ENCODE measurements at regions not wholly inside any gene's neighbourhood (a gene's known extent, or its start where the extent isn't known, plus 50 kb on each side); places are given as distances from the start of the nearest gene placed in this dataset.

DNA sequence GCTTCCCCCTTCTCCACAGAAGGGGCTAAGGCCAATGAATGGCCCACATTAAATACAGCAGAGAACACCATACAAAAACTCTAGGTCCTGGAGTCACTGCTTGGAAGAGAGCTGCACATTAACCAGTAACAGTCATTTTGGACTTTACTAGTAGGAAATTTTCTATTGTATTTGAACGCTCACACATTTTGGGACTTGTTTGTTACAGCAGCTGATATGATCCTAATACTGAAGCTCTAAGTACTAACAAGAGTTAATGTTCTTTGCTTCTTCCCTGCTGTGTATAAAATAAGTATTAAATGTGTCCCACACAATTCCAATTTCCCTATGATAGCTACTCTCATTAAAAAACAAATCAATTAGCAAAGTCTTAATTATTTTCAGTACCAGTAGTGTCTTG, 148.3 kb upstream of the IRX3 start:
- no peak for DNase-seq

DNA sequence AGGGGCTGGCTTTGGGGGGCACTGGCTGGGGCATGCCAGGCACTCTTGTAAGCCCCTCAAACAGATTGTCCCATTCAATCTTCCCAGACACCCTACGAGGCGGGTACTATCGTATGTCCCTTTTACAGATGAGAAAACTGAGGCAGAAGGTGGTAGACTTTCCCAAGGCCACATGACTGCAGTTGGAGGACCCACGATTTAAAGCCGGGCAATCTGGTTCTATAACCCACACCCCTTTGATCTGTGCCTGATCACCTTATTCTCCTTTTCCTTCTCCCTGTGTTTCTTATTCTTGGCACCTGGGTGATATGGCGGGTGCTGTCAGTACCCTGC, 146.3 kb upstream of the IRX3 start:
- DNase-seq, result no peak

DNA sequence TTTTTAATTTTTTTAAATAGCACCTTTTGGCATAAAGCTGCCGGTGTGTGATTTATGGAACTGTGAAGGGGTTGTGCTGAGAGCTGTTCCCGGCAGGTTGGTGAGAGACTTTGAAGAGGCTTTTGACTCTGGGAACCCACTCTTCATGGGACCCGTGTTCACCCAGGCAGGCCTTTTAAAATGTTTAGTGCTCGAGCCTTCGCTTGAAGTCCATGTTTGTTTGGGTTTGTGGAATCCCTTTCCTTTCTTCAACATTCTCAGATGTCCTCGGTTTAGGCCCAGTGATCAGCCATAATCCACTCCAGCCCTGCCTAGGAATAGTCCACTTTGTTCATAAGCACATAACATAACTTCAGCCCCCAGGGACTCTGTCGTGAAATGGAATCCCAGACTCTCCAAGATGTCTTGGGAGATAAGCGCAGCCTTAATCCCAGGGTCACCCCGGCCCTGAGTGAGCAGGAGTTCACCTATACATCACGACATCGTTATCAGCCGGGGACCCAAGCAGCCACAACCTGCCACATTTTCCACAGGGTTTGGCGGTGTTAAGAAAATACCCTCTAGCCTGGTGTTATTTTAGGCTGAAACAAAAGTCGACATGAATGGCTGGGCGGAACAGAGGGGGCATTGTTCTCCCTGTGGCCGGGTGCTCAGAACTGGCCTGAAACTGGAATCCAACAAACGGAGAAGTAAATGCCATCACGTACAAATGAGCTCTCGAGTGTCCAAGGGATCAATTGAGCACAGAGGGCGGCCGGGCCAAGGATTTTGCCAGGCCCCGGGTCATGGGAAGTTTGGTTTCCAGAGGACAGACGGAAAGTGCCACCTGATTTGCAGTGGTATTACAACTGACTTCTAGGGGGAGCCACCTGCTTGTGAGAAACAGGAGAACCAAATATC, 145.7 kb upstream of the IRX3 start:
- peak; percentile 73 for DNase-seq

DNA sequence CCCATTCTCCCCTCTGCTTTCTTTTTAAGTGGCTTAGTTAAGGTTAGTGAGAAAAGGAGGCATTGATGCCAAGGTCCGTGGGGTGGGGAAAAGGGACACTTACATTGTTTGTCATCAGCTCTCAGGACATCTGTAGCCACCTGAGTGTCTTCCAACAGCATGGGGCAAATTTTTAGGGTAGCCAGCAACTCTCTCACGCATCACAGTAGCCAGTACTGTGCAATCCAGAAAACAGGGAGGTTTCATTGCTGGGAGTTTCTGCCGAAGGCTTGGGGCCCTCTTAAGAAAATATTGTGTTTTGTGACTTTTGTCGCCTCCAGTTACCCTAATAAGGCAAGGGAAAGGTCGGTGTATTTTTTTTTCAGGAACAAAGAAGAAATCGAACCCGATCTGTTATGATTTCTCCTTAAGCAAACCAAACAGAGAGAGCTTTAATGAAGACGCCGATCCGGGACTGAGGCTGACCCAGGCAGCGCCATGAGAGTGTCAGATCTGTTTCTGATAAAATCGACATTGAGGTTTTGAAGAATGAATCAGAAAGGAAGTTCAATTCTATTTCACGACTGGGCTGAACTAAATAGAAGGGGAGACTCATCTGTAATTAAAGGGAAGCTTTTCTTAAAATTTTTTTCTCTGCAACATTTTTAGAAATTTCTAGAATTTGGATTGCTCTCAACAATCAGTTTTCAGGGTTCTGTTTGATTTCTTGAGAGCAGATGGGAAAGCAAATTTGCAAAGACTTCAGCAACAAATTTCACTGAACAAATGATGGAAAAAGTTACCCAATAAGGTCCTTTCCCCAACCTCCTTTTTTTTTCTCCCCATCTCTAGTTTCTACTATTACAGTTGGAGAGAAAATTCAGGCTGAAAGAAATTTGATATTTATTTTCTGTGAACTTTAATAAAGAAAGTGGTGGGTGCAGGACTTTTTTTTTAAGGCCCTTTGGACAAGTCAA, 144.7 kb upstream of the IRX3 start:
- peak; percentile 37 for DNase-seq

DNA sequence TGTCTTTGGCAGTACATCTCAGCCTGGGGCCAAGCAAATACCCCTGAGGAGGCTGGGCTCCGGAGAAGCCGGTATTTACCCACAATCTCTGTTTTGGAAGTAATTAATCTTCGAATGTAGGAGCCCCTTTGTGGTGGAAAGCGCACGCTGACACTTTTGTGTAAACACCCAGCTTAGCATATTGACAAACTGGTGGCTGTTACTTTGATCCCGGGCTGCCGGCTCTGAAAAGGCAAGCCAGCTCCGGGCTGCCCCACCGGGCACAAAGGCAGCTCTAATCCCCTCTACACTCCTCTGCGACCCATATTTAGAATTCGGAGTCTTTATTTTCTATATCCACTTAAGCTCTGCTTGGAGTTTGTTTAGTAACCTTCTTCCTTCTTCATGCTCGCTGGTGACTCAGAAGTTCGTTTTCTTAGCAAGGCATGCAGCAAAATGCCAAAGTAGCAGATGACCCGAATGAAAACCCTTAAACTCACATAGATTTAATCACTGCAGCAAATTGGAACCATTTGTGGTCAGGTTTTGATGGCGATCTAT, 144.0 kb upstream of the IRX3 start:
- DNase-seq, result peak; percentile 49

- DNase-seq, result no peak
These were observed 142.4 kb upstream of the IRX3 start for GRCh38 chr16:54429029-54429428.

DNA sequence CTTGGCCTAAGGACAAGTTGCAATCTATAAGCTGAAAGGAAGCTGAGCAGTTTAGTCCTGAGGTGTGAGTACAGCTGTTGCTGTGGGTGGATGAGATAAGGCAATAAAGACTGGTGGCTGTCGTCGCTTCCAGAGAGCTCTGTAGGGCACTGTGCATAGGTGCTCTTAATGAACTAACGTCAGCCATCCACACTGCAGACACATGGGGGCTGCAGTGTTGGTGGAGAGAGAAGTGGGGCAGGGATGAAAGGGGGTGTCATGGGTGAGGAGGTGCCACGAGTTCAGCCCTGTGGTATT, 139.9 kb upstream of the IRX3 start:
- DNase-seq, result no peak

DNA sequence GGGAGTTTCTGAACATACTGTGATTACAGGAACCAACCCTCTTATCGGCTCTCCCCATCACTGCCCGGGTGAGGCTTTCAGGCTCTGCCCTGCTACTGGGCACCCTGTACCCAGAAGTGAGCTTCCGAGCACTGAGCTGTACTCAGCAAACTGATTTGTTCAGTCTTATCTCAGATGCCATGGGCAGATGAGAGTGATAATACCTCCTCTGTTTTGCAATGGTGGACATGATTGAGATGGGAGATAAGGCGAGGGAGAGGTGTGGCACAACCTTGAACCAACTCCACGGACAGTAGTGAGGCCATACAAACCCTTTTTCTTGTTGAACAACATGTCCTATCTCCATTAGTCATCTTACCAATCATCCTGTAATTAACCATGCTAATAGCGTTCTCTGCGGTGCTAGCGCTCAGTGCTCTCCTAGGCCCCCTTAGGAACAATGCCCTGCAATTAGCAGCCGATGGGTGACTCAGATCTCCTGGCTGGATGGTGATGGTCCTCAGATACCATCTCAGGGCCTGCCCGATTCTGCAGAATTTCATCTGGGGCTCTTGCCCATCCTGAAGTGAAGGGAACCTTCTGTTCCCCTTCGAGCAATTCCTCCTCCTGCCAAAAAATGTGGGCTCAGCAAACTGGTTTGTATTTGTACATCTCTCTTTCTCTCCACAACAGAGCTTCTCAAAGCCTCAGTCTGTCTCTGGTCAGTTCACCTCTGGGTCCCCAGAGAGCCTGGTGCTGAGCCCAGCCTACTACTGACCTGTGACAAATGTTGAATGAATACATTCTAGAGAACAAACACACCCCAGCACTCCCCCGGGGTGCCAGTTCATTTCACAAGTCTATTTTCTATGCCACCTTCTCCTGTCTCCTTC, 139.3 kb upstream of the IRX3 start:
- DNase-seq, result no peak

DNA sequence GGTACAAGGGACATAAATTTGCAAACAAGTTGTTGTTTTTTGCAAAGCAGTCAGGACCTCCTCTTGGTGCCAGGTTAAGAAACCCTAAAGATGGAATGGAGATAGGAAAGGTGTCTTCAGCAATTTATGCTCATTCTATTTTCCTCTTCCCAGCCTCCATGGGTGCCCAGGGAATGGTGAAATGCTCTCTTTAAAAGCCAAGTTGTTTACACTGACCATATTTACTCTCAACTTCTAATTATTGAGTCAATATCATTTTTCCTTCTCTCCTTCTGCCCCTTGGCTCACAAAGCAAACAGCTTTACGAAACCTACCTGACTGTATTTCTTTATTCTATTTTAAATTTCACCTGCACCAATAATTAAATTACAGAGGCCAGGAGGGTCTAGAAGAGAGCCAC, 138.5 kb upstream of the IRX3 start:
- DNase-seq, result no peak

- no peak for DNase-seq
These were observed 137.5 kb upstream of the IRX3 start for GRCh38 chr16:54424043-54424451.

DNA sequence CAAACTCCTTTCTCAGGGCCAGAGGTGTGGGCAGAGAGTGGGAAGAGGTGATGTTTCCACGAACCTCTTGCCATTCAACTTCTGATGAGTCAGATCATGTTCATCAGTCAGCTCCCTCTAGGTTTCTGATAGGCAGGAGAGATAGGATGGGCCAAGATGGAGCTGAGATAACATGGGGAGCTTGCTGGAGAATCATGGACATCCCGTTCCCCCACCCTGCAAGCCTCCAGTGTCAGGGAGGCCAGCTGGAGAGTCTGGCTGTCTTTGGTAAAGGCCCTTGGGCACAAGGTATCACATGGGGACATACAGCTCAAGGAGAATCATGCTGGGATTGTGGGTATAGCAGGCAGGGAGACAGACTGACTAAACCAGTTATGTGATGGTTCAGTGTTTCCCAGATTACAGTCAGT, 136.0 kb upstream of the IRX3 start:
- DNase-seq, result no peak

DNA sequence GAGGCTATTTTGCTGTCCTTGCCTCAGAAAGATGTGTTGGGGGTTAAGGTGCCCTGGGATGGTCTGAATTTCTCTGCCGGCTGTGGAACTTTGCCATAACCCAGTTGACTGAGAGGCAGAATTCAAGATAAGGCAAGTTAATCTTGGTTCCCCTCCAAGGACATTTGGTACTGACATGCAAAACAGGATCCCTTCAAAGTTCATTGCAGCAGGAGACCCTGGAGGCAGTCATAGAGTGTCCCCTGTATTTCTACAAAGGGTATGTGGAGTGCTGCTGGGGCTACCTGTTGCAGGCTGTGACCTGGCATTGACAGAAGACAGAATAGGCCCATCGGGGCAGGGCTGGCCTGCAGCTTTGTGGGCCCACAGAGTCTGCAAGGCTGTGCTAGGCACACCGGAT, 135.6 kb upstream of the IRX3 start:
- DNase-seq, result no peak

GRCh38 chr16:54421220-54421619, 134.6 kb upstream of the IRX3 start:
- no peak for DNase-seq

GRCh38 chr16:54418903-54419302, 132.3 kb upstream of the IRX3 start:
- no peak for DNase-seq

- no peak for DNase-seq
These were observed 130.8 kb upstream of the IRX3 start for GRCh38 chr16:54417384-54417783.

DNA sequence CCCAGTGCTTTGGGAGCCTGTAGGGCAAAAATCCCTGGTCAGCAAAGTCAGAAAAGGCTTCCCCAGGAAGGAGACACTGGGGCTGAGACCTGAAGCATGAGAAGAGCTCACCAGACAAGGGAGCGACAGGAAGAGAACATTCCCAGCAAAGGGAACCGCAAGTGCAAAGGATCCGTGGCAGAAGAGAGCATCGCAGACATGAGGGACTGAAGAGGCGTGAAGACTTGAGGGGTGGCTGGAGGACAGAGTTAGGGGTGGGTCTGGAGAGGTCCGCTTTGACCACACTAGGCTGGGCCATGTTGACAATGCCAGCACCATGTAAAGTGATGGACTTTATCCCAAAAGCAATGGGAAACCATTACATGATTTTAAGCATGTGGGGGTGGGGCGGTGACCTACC, 128.1 kb upstream of the IRX3 start:
- DNase-seq, result no peak

DNA sequence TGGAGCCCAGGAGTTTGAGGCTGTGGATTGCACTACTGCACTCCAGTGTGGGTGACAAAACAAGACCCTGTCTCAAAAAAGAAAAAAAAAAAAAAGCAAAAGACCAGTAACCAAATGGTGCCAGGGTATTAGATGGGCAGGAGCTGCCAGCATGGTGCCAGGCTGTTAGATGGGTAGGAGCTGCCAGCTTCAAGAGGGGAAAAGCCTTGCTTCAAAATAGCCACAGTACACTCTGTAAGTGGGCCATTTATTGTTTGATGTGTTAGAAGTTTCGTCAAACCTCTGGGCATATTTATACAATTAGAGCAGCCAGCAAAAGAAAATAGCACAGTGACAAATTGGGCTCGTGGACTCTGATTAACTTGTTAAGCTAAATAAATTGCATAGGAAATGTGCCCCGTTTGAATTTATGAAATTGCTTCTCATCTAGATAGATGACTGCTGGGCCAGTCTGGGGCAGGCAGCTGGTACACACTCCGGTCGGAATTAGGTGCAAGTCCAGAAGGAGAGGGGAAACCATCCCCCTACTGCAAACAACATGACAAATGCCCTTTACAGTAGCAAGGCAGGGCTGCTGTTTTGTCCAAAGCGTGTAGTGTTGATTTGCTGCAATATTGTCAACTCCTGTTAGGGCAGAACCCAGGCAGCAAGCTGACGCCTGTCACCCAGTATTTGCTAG, 126.3 kb upstream of the IRX3 start:
- DNase-seq, result no peak

DNA sequence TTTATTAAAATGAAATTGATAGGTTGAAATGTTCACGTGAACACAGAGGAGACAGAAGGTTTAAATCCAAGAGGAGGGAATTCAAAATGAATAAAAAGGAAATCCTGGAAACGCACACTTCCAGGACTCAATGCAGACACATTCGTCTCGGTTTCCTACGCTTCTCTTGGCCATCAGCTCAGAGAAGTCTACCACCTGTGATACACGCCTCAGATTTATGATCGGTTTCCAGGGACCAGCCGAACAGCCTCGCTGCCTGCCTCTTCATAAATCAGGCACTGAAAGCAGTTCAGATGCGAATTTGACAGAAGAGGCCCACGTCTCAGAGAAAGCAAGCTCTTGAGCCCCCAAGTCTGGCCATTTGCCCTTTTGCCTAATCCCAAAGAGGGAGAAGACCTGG, 125.5 kb upstream of the IRX3 start:
- DNase-seq, result no peak

- no peak for DNase-seq
These were observed 125.0 kb upstream of the IRX3 start for GRCh38 chr16:54411544-54411943.

- no peak for DNase-seq
These were observed 123.4 kb upstream of the IRX3 start for GRCh38 chr16:54409982-54410381.

- DNase-seq, result peak; percentile 60
These were observed 121.0 kb upstream of the IRX3 start for GRCh38 chr16:54407596-54407995.

GRCh38 chr16:54405478-54405877, 118.9 kb upstream of the IRX3 start:
- no peak for DNase-seq
